HG03565 (cell line): ENCODE measurements at regions not wholly inside any gene's neighbourhood (a gene's known extent, or its start where the extent isn't known, plus 50 kb on each side); places are given as distances from the start of the nearest gene placed in this dataset.
"Not testable (repeated sequence)": the region's sequence is repeated elsewhere in the genome, so short reads cannot be mapped to it uniquely, and the experiment has no call there.

Source experiments
- ATAC-seq: cut with Tn5 transposase; IDR thresholded peaks from one replicate; pipeline ENCODE4 v1.9.1; 2021; ENCODE audit warnings: mild to moderate bottlenecking, moderate library complexity; ENCODE audit not compliant: unreplicated experiment

DNA sequence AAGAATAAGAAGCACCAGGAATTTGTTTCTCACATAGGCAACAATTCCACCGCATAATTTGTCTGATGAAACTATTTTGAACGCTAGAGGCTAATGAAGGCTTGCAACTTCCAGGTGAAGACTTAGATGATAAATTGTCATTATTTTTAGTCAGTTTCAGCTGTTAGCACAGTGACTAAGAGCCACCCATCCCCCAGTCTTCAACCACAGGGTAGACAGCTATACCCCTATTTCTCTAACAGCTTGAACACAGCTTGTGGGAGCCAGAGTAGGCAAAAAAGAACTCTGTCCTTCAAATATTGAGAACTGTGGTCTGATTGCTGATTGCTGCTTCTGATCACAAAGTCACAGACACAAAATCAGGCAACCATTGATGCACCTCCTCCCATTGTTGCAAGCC, 1124.8 kb upstream of the PRR20A start:
- no peak for ATAC-seq

DNA sequence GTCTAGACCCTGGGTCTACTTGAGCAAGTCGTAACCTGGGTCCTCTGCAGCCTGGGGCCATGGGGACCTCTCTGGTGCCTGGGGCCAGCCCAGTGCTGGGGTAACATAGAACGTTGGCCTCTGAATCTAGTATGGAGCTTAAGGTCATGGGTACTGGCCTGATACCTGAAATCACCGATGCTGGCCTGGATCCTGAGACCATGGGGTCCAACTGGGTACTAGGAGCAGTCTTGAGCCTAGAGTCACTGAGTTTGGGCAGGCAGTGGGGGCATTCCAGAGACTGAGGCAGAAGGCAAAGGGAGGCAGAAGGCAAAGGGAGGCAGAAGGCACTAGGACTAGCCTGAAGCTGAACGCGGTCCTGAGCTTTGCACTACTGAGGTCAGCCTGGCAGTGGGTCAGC, 1121.1 kb upstream of the PRR20A start:
- no peak for ATAC-seq

DNA sequence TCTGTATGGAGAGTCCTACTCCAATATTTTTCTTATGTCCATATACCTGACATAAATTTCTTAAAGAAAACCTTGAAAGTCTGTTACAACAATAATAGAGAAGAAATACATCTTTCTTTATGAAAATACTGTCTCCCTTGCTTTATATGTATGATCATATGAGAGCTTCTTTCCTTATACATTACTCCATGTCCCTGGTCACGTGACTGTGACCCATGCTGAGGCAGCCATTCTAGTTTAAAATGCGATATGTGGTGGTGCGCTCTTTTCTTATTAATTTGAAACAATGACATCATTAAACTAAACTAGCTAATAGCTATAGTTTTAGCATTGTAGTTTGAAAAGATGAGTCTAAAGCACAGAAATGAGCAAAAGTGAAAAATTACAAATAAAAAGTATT, 1120.3 kb upstream of the PRR20A start:
- ATAC-seq = no peak

- no peak for ATAC-seq
Measured at GRCh38 chr13:56039992-56040391, 1100.7 kb upstream of the PRR20A start.

- ATAC-seq = no peak
Measured at GRCh38 chr13:56066321-56066720, 1074.4 kb upstream of the PRR20A start.

GRCh38 chr13:56102641-56103040, 1038.1 kb upstream of the PRR20A start:
- no peak for ATAC-seq

DNA sequence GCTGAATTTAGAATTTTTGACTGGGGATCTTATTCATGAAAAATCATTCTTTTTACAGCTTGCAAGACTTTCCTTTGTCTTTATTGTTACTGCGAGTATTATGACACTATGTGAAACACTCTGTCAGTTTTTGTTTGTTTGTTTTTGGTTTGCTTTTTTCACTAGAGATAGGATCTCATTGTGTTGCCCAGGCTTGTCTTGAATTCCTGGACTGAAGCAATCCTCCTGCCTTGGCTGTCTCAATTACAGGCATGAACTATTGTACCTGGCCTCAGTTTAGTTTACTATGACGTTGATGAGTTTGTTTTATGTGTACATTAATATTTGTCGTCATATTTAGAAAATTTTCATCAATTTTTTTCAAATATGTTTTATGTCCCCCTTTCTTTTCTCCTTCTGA, 1030.0 kb upstream of the PRR20A start:
- no peak for ATAC-seq

DNA sequence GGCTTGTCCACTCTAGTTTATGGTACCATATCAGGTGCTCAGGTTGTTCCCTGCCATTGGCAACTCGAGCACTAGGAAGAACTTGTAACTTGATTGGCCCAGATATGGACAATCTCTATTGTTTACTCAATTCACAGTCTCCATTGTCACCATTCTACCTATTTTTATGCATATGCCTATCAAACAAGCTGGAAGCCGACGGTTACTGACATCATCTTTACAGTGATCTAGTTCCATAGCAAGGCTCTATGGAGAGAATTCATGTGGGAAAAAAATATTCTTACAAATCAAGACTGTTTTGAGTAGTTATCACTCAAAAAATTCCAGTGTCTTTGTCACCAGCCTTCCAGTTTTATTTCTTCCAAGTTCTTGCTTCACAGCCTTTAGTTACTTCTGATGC, 1006.2 kb upstream of the PRR20A start:
- no peak for ATAC-seq

GRCh38 chr13:56166864-56167263, 973.9 kb upstream of the PRR20A start:
- no peak for ATAC-seq

DNA sequence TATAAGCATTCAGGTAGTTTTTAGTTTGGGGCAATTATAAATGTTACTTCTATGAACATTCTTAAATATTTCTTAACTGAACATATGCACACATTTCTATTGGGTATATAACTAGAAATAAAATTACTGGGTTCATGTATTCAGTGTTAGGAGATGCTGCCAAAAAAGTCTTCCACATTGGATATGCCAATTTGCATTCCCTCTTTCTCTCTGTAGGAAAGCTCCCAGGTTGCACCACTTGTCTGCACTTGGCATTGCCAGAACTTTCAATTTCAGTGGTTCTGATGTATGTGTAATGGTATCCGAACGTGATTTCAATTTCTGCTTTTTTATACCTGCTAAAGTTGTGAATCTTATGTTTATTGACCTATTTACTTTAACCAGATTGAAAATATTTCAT, 972.1 kb upstream of the PRR20A start:
- ATAC-seq = no peak

DNA sequence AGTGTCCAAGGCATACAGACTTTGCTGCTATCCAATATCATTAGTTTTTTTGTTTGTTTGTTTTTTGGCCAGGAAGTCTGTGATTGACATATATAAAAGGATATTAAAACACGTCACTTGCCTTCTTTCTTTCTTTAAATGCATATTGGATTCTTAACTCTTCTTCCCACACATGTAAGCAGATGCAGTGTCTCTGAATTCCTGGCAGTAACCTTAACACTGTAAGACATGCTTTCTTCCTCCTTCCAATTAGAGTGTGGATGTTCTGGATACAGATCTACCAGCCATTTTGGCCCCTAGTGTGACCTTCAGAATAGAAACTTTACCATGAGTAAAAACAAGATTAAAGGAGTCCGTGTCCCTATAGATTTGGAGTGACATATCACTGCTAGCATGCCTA, 967.4 kb upstream of the PRR20A start:
- no peak for ATAC-seq

GRCh38 chr13:56182598-56182997, 958.1 kb upstream of the PRR20A start:
- ATAC-seq = no peak

- no peak for ATAC-seq
Measured at GRCh38 chr13:56187331-56187730, 953.4 kb upstream of the PRR20A start.

DNA sequence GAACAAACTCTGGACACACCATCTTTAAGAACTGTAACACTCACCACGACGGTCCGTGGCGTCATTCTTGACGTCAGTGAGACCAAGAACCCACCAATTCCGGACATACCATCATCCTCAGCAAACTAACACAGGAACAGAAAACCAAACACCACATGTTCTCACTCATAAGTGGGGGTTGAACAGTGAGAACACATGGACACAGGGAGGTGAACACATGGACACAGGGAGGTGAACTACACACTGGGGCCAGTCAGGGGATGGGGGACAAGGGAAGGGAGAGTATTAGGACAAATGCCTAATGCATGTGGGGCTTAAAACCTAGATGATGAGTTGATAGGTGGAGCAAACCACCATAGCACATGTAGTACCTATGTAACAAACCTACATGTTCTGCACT, 952.1 kb upstream of the PRR20A start:
- not testable (repeated sequence) for ATAC-seq

DNA sequence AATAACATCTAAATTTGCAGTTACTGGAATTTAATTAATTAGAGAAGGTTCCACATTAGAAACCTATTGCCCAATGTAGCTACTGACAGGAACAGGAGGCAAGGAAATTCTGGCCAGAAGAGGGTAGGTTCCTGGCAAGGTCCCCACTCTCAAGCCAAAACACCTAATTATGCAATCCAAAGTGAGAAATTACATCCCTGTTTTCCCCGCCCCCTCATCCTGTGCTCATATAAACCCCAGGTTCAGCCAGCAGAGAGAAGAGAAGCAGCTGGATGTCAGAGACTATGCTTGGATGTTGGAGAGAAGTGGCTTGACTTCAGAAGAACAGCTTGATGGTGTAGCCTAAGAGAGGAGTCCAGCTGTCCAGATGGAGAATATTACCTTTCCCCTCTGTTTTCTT, 951.3 kb upstream of the PRR20A start:
- ATAC-seq = no peak

GRCh38 chr13:56189978-56190377, 950.7 kb upstream of the PRR20A start:
- ATAC-seq = no peak

DNA sequence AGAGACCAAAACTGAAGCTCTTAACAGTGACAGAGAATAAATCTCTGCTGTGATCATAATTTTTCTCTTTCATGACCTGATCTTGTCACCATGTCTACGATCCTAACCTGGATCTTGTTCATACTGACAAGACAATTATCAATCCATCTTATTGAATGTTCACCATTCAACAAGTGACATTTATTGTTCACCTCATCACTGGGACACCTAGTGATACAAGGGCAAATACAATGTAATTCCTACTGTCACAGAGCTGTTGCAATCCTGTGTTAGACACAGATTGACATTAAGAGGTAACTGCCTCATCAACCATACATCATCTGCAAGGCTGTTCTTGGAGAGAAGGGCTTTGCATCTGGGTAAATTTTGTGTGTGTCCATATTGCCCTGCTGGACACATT, 942.4 kb upstream of the PRR20A start:
- ATAC-seq = no peak

- no peak for ATAC-seq
Measured at GRCh38 chr13:56201834-56202233, 938.9 kb upstream of the PRR20A start.

GRCh38 chr13:56216221-56216620, 924.5 kb upstream of the PRR20A start:
- no peak for ATAC-seq

DNA sequence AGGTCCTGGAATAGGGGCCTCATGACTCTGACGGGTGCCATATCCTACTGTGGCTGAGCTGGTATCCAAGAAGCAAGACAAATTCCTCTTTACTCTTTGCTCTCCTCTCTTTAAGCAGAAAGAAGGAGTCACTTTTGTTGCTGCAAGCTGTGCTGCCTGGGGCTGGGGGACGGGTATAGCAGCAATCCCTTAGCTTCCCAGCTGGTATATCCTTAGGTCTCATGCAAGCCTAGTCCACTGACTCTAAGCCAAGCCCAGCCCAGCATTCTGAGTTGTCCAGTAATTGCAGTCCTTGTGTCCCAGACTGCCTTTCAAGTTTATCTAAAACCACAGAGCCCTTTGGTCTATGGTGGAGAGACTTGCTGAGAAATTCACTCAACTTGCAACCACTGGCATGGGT, 893.0 kb upstream of the PRR20A start:
- ATAC-seq = no peak

GRCh38 chr13:56271686-56272085, 869.0 kb upstream of the PRR20A start:
- no peak for ATAC-seq

GRCh38 chr13:56283262-56283828, 857.4 kb upstream of the PRR20A start:
- ATAC-seq = no peak

DNA sequence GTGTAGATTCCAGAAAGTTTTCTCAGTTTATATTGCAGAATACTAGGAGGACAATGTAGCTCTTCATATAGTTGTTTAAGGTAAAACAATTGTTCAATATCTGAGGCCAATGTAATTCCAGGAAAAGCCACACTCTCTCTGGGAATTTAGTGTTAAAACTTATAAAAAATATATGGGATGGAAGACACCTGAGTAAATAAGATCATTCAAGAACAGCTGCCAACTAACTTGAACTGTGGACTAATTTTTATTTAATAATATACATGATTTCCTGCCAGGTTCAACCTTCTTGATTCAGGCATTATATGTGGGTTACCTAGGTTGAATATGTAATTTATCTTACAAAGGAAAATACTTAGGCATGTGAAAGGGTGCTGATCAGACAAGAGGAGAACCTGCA, 841.1 kb upstream of the PRR20A start:
- no peak for ATAC-seq

DNA sequence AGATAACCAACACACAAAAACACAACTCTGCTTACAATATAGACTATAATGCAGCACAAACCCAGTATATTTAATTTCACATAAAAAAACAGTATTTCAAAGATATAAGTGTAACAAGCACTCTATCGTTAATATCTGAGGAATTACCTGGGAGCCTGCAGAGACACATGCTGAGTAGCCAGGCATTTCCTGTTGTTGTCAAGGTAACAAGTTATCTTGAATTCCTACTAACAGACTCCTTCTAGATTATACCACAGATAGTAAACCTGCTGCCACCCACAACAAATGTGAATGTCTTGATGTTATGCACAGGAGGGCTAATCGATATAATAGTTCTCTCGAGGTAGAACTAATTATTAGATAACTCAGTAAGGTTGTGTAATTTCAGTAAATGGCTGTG, 826.0 kb upstream of the PRR20A start:
- no peak for ATAC-seq
